ENCODE measurements at regions not wholly inside any gene's neighbourhood (a gene's known extent, or its start where the extent isn't known, plus 50 kb on each side); places are given as distances from the start of the nearest gene placed in this dataset.

- Histone ChIP-seq H3K36me3 (no peaks in the 10 kb centered on the region), H3K27me3 (replicated peaks) (no peaks in the 10 kb centered on the region; the same call in 1 of the 2 replicates), H3K9me3 (replicated peaks) (no peaks in the 10 kb centered on the region), H3K4me1 (replicated peaks) (no peaks in the 10 kb centered on the region), H3K27ac (no peak overlapping the region), H3K4me3 (no peak overlapping the region)
- DNase-seq (ENCODE audit: low read depth in 1 of 2, low spot score in 2 of 2), result no peak
Observed at GRCh38 chr1:214715126-214715525, 112.1 kb downstream of the CENPF start.

DNA sequence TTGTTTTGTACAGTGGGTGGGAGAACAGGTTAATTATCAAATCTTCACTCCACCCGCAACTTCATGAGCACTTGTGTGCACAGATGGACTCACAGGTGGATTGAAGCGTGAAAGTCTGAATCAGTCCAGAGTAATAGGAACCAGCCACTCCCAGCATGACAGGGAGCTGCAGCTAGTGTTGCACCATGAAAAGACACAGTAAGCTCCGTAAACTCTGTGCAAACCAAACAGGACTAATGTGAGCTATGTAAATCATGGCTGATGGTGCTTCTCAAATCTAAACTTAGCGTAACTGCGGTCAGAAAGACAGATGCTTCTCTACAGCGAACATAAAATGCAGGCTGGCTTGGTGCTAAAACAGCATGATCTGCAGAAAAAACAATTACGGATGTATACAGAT lies 114.4 kb downstream of the CENPF start:
- H3K9me3 ChIP-seq (replicated peaks), result no peaks in the 10 kb centered on the region
- H3K27me3 ChIP-seq (replicated peaks), result no peaks in the 10 kb centered on the region; the same call in 1 of the 2 replicates
- no peaks in the 10 kb centered on the region for H3K36me3 ChIP-seq
- H3K4me3 ChIP-seq, result no peak overlapping the region
- H3K4me1 ChIP-seq (replicated peaks), result no peaks in the 10 kb centered on the region
- DNase-seq (ENCODE audit: low read depth in 1 of 2, low spot score in 2 of 2), result no peak
- H3K27ac ChIP-seq, result no peak overlapping the region

DNA sequence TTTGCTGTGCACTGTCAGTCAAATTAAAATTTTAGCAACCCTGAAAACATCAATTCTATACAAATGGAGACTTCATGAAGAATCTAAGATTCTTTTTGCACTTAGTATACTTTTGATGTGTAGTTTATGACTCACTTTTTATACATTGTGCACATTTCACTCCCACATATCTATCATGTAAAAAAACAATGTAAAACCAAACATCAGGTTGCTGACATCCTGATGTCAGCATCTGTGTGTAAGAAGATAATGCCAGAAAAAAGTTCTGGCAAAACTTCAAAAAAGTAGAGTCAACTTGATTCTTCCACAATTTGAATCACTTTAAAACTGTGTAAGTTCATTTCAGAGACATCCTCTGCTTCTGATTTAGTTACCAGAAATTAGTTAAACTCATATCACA lies 115.7 kb downstream of the CENPF start:
- H3K27ac ChIP-seq, result no peak overlapping the region
- no peaks in the 10 kb centered on the region; the same call in 1 of the 2 replicates for H3K27me3 ChIP-seq (replicated peaks)
- H3K4me3 ChIP-seq, result no peak overlapping the region
- no peaks in the 10 kb centered on the region for H3K4me1 ChIP-seq (replicated peaks)
- H3K36me3 ChIP-seq, result no peaks in the 10 kb centered on the region
- H3K9me3 ChIP-seq (replicated peaks), result no peaks in the 10 kb centered on the region
- DNase-seq (ENCODE audit: low read depth in 1 of 2, low spot score in 2 of 2), result no peak

DNA sequence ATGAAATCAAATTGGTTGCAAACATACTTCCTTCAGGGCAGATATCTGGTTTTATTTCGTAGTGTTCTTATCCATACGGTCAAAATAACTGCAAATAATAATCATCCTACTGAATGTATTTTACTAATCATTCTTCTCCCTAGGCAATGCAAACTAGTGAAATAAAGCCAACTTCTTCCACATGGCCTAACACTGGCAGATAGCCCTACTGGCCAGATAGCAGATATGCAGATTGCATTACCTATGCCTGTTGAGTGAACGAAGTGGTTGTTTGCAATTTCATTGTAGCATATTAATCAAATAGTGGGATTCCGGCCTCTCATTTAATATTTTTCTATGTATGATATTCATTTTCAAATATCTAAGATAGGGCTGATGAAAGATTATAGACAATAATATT lies 116.2 kb downstream of the CENPF start:
- DNase-seq (ENCODE audit: low read depth in 1 of 2, low spot score in 2 of 2), result no peak
- Histone ChIP-seq H3K4me1 (replicated peaks) (no peaks in the 10 kb centered on the region), H3K27ac (no peak overlapping the region), H3K27me3 (replicated peaks) (no peaks in the 10 kb centered on the region; the same call in 1 of the 2 replicates), H3K4me3 (no peak overlapping the region), H3K36me3 (no peaks in the 10 kb centered on the region), H3K9me3 (replicated peaks) (no peaks in the 10 kb centered on the region)

DNA sequence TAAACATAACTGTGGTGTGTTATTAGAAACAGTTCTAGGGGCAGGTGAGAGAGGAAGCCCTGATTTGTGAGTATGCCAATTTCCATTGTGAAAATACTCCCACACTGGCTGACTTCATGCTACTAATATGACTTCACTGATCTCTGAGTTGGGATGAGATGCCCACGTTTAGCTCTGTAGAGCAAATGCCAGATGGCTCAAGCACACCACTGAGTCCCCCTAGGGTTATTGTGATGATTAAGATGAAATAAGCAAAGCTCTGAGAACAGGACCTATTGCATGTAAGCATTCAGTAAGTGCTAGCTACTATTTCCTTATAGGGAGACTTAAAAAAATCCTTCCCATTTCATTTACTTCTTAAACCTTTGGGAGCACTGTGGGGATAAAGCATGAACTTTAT lies 117.6 kb downstream of the CENPF start:
- Histone ChIP-seq H3K9me3 (replicated peaks) (no peaks in the 10 kb centered on the region), H3K27ac (no peak overlapping the region), H3K4me1 (replicated peaks) (no peaks in the 10 kb centered on the region), H3K4me3 (no peak overlapping the region), H3K27me3 (replicated peaks) (no peaks in the 10 kb centered on the region; the same call in 1 of the 2 replicates), H3K36me3 (no peaks in the 10 kb centered on the region)
- no peak for DNase-seq (ENCODE audit: low read depth in 1 of 2, low spot score in 2 of 2)

DNA sequence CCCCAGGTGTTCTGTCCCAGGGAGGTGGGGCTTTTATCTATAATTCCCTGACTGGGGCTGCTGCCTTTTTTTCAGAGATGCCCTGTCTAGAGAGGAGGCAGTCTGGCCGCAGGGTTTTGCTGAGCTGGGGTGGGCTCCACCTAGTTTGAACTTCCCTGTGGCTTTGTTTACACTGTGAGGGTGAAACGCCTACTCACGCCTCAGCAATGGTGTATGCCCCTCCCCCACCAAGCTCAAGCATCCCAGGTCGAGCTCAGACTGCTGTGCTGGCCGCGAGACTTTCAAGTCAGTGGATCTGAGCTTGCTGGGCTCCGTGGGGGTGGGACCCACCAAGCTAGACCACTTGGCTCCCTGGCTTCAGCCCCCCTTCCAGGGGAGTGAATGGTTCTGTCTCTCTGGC lies 124.3 kb downstream of the CENPF start:
- Histone ChIP-seq H3K36me3 (no peaks in the 10 kb centered on the region), H3K27me3 (replicated peaks) (no peaks in the 10 kb centered on the region), H3K9me3 (replicated peaks) (no peaks in the 10 kb centered on the region), H3K27ac (no peak overlapping the region), H3K4me1 (replicated peaks) (no peaks in the 10 kb centered on the region), H3K4me3 (no peak overlapping the region)
- no peak for DNase-seq (ENCODE audit: low read depth in 1 of 2, low spot score in 2 of 2)

DNA sequence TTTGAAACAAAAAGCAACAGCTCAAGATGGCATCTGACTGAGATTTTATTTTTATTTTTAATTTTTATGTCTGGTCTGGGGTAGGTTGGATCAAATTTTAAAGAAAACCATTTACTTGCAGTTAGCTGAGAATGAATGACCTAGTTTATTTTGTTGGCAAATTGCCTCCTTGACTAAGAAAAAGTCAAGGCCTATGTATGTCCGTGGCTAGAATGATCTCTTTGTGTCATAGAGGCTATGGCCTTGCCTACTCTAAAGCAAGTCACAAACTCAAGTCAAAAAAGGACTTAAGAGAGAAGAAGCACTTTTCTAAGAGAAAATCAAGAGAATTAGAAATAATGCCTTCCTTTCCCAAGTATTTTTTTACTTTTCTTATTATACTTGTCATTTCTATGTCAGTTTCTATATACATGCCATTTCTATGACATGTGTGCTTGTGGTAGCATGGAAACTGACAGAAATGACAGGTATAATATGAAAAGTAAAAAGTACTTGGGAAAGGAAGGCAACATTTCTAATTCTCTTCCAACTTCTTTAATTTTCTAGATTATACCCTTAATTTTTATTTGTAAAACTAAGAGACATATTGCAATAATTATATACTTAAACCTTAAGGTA lies 136.7 kb downstream of the CENPF start:
- H3K4me3 ChIP-seq, result no peak overlapping the region
- no peaks in the 10 kb centered on the region for H3K9me3 ChIP-seq (replicated peaks)
- no peak overlapping the region for H3K27ac ChIP-seq
- H3K27me3 ChIP-seq (replicated peaks), result no peaks in the 10 kb centered on the region; the same call in 1 of the 2 replicates
- no peaks in the 10 kb centered on the region for H3K4me1 ChIP-seq (replicated peaks)
- DNase-seq (ENCODE audit: low read depth in 1 of 2, low spot score in 2 of 2), result no peak
- H3K36me3 ChIP-seq, result no peaks in the 10 kb centered on the region

DNA sequence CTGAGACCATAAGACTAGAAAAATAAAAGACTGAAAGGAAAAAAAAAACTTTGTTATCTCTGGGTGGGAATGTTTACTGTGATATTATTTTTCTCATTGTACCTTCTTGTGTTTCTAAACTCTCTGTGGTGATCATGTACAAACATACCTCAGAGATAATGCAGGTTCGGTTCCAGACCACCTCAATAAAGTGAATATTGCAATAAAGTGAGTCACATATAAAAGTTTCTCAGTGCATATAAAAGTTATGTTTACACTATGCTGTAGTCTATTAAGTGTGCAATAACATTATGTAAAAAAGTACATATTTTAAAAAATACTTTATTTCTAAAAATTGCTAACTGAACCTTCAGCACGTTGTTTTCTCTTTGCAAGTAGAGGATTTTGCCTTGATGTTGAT lies 137.5 kb downstream of the CENPF start:
- H3K27ac ChIP-seq, result no peak overlapping the region
- no peaks in the 10 kb centered on the region; the same call in 1 of the 2 replicates for H3K27me3 ChIP-seq (replicated peaks)
- H3K4me1 ChIP-seq (replicated peaks), result no peaks in the 10 kb centered on the region
- H3K4me3 ChIP-seq, result no peak overlapping the region
- DNase-seq (ENCODE audit: low read depth in 1 of 2, low spot score in 2 of 2), result no peak
- no peaks in the 10 kb centered on the region for H3K36me3 ChIP-seq
- H3K9me3 ChIP-seq (replicated peaks), result no peaks in the 10 kb centered on the region

DNA sequence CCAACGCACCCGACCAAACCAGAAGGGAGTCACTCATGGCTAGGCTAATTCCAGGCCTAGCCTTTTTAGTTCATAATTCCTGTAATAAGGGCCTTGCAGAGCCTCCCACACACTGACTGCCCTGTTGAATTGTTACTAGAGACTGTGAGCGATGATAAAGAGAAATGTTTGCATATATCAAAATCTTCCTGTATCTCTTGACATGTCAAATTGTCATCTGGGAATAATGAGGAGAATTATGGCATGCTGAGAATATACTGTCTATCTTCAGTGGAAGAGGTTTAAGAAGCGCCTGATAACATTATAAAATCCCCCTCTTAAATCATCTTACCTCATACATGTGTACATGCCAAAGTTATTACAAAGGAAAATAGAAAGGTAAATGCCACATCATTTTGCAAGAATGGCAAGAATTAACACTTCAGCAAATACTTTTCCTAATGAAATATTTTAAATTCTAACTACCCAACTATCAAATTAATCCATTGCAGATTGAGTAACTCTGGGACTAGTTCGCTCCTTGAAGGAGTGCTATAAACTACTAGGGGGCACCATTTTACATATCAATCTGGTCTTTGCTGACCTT lies 144.1 kb downstream of the CENPF start:
- Histone ChIP-seq H3K36me3 (no peaks in the 10 kb centered on the region), H3K9me3 (replicated peaks) (no peaks in the 10 kb centered on the region), H3K27me3 (replicated peaks) (no peaks in the 10 kb centered on the region), H3K4me3 (no peak overlapping the region), H3K4me1 (replicated peaks) (no peaks in the 10 kb centered on the region), H3K27ac (no peak overlapping the region)
- DNase-seq (ENCODE audit: low read depth in 1 of 2, low spot score in 2 of 2), result no peak

- H3K27me3 ChIP-seq (replicated peaks), result no peaks in the 10 kb centered on the region
- no peak overlapping the region for H3K4me3 ChIP-seq
- H3K4me1 ChIP-seq (replicated peaks), result no peaks in the 10 kb centered on the region
- no peak for DNase-seq (ENCODE audit: low read depth in 1 of 2, low spot score in 2 of 2)
- no peak overlapping the region for H3K27ac ChIP-seq
- H3K9me3 ChIP-seq (replicated peaks), result no peaks in the 10 kb centered on the region; the same call in 1 of the 2 replicates
- H3K36me3 ChIP-seq, result no peaks in the 10 kb centered on the region
Observed at GRCh38 chr1:214753236-214753852, 150.3 kb downstream of the CENPF start.

DNA sequence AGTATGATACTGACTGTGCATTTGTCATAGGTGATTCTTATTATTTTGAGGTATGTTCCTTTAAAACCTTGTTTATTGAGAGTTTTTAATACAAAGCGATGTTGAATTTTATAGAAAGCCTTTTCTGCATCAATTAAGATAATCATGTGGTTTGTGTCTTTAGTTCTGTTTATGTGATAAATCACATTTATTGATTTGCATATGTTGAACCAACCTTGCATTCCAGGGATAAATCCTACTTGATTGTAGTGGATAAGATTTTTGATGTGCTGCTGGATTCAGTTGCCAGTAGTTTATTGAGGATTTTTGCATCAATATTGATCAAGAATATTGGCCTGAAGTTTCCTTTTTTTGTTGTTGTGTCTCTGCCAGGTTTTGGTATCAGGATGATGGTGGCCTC lies 158.0 kb downstream of the CENPF start:
- no peaks in the 10 kb centered on the region; the same call in 1 of the 2 replicates for H3K9me3 ChIP-seq (replicated peaks)
- no peak overlapping the region for H3K4me3 ChIP-seq
- H3K27me3 ChIP-seq (replicated peaks), result no peaks in the 10 kb centered on the region
- no peaks in the 10 kb centered on the region for H3K36me3 ChIP-seq
- no peak for DNase-seq (ENCODE audit: low read depth in 1 of 2, low spot score in 2 of 2)
- no peak overlapping the region for H3K27ac ChIP-seq
- no peaks in the 10 kb centered on the region for H3K4me1 ChIP-seq (replicated peaks)

- H3K27me3 ChIP-seq (replicated peaks), result no peaks in the 10 kb centered on the region
- no peak for DNase-seq (ENCODE audit: low read depth in 1 of 2, low spot score in 2 of 2)
- H3K4me1 ChIP-seq (replicated peaks), result no peaks in the 10 kb centered on the region
- H3K27ac ChIP-seq, result no peak overlapping the region
- no peak overlapping the region for H3K4me3 ChIP-seq
- no peaks in the 10 kb centered on the region for H3K36me3 ChIP-seq
- H3K9me3 ChIP-seq (replicated peaks), result no peaks in the 10 kb centered on the region; the same call in 1 of the 2 replicates
Observed at GRCh38 chr1:214762902-214763301, 159.9 kb downstream of the CENPF start.

GRCh38 chr1:214764502-214764901 lies 161.5 kb downstream of the CENPF start:
- H3K4me3 ChIP-seq, result no peak overlapping the region
- no peaks in the 10 kb centered on the region for H3K36me3 ChIP-seq
- no peak overlapping the region for H3K27ac ChIP-seq
- DNase-seq (ENCODE audit: low read depth in 1 of 2, low spot score in 2 of 2), result no peak
- no peaks in the 10 kb centered on the region for H3K27me3 ChIP-seq (replicated peaks)
- no peaks in the 10 kb centered on the region for H3K9me3 ChIP-seq (replicated peaks)
- no peaks in the 10 kb centered on the region for H3K4me1 ChIP-seq (replicated peaks)

DNA sequence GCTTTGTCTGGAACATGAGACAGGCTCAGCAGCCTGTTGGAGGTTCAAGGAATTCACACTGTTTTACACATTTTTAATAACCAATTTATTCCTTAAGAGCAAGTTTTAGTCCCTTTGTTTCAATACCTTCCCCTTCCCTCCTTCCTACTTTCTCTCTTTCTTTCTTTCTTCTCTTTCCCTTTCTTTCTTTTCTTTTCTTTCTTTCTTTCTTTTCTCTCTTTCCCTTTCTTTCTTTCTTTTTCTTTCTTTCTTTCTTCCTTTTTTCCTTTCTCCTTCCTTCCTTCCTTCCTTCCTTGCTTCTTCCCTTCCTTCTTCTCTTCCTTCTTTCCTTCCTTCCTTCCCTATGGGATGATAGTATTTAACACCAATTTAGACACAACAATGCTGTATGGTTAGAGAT lies 164.2 kb downstream of the CENPF start:
- DNase-seq (ENCODE audit: low read depth in 1 of 2, low spot score in 2 of 2), result no peak
- no peak overlapping the region for H3K4me3 ChIP-seq

More for the DNA sequence above, 164.2 kb downstream of the CENPF start:
- no peaks in the 10 kb centered on the region for H3K27me3 ChIP-seq (replicated peaks)
- no peaks in the 10 kb centered on the region for H3K4me1 ChIP-seq (replicated peaks)
- no peaks in the 10 kb centered on the region for H3K9me3 ChIP-seq (replicated peaks)
- H3K27ac ChIP-seq, result no peak overlapping the region
- H3K36me3 ChIP-seq, result no peaks in the 10 kb centered on the region

All from SJSA1 (cell line).